ENCODE measurements at regions not wholly inside any gene's neighbourhood (a gene's known extent, or its start where the extent isn't known, plus 50 kb on each side); places are given as distances from the start of the nearest gene placed in this dataset.

DNA sequence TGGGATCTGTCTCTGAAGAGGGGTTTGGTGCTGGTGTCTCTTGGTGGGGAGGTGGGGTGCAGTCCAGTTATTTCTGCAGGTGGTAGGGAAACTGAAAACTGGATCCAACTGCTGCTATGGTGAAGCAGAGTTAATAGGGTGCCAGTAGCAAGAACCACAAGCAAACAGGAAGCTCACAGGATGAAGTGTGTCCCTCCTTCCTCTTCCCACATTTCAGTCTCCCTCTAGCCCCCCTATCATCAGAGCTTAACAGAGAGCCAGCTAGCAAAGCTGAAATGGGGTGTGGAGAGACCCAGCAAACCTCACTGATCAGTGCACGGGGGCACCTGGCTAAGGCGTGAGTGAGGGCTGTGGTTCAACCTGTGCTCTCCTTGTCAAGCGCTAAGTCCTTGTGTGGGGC lies 69.1 kb upstream of the C12orf71 start:
- Histone ChIP-seq H3K79me2 (ENCODE audit: insufficient read depth, low read length) (no peaks in the 10 kb centered on the region), H2AFZ (ENCODE audit: low read depth, low read length, poor library complexity, severe bottlenecking) (no peak overlapping the region), H3K4me1 (ENCODE audit: control insufficient read depth in 1 of 2, insufficient read depth in 2 of 2, low read length in 2 of 2) (no peaks in the 10 kb centered on the region), H3K9ac (ENCODE audit: low read length) (no peak overlapping the region), H3K4me2 (ENCODE audit: low read length) (no peak overlapping the region), H3K9me3 (ENCODE audit: control insufficient read depth in 1 of 2, insufficient read depth in 1 of 2, low read depth in 1 of 2, low read length in 2 of 2) (no peaks in the 10 kb centered on the region), H3K36me3 (ENCODE audit: control insufficient read depth in 1 of 2, insufficient read depth in 2 of 2, low read length in 2 of 2) (no peaks in the 10 kb centered on the region), H4K20me1 (ENCODE audit: insufficient read depth) (no peaks in the 10 kb centered on the region), H3K27me3 (ENCODE audit: insufficient read depth, low read length) (no peaks in the 10 kb centered on the region), H3K27ac (ENCODE audit: low read depth, low read length) (no peak overlapping the region), H3K4me3 (replicated peaks in 1 of 2; ENCODE audit: low read depth in 1 of 2, low read length in 2 of 2) (no peak overlapping the region), H3K9me2 (ENCODE audit: insufficient read depth) (no peaks in the 10 kb centered on the region)
- intact Hi-C loops (cut with micrococcal nuclease) = no loop called here
- TF ChIP-seq EGR1 (IDR thresholded peaks at IDR 0.05; ENCODE audit: low read depth) (no peak), CEBPB (IDR thresholded peaks at IDR 0.05; ENCODE audit: low read depth) (no peak), FOSL1 (IDR thresholded peaks at IDR 0.05; ENCODE audit: low read depth) (no peak), TCF7L2 (IDR thresholded peaks at IDR 0.05; ENCODE audit: borderline replicate concordance, extremely low read depth, insufficient read depth, insufficient read length) (no peak), ELF1 (IDR thresholded peaks at IDR 0.05; ENCODE audit: borderline replicate concordance, low read depth) (no peak), ZNF274 (IDR thresholded peaks at IDR 0.05; ENCODE audit: low read depth, low read length) (no peak), JUND (IDR thresholded peaks at IDR 0.05) (no peak), EZH2phosphoT487 (IDR thresholded peaks at IDR 0.05; ENCODE audit: borderline replicate concordance) (no peak), ZFX (IDR thresholded peaks at IDR 0.05) (no peak), SIN3A (IDR thresholded peaks at IDR 0.05; ENCODE audit: low read depth) (no peak), POLR2AphosphoS5 (IDR thresholded peaks at IDR 0.05; ENCODE audit: low read depth, low read length) (no peak), CBX3 (IDR thresholded peaks at IDR 0.05; ENCODE audit: low read depth) (no peak)
- TF ChIP-seq, protein P1, sequence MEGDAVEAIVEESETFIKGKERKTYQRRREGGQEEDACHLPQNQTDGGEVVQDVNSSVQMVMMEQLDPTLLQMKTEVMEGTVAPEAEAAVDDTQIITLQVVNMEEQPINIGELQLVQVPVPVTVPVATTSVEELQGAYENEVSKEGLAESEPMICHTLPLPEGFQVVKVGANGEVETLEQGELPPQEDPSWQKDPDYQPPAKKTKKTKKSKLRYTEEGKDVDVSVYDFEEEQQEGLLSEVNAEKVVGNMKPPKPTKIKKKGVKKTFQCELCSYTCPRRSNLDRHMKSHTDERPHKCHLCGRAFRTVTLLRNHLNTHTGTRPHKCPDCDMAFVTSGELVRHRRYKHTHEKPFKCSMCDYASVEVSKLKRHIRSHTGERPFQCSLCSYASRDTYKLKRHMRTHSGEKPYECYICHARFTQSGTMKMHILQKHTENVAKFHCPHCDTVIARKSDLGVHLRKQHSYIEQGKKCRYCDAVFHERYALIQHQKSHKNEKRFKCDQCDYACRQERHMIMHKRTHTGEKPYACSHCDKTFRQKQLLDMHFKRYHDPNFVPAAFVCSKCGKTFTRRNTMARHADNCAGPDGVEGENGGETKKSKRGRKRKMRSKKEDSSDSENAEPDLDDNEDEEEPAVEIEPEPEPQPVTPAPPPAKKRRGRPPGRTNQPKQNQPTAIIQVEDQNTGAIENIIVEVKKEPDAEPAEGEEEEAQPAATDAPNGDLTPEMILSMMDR (IDR thresholded peaks at IDR 0.05 in 2 of 3, conservative IDR thresholded peaks at IDR 0.05 in 1 of 3; ENCODE audit: borderline replicate concordance in 1 of 3, insufficient read depth in 1 of 3, low read depth in 2 of 3, low read length in 2 of 3) = no peak
- TF ChIP-seq, protein P2, sequence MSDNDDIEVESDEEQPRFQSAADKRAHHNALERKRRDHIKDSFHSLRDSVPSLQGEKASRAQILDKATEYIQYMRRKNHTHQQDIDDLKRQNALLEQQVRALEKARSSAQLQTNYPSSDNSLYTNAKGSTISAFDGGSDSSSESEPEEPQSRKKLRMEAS (IDR thresholded peaks at IDR 0.05) = no peak
- ChIA-PET RAD21 (ENCODE audit: low non-redundant PET in 1 of 2, low total read pairs in 2 of 2, uncharacterized antibody in 2 of 2, unreplicated experiment in 2 of 2) (no interaction called here), POLR2A (no interaction called here), CTCF (interaction anchor here (1.3 kb wide), 1 partner anchor 155 kb away, joined by 4 read pairs; no protein-coding TSS in a partner anchor)
- ATAC-seq (no peak), DNase-seq (ENCODE audit: low read depth, low spot score) (no peak)
- no TSS peak for BruUV-seq (replicated peaks)

Data from HCT116 (cell line).